ENCODE measurements at regions not wholly inside any gene's neighbourhood (a gene's known extent, or its start where the extent isn't known, plus 50 kb on each side); places are given as distances from the start of the nearest gene placed in this dataset.

DNA sequence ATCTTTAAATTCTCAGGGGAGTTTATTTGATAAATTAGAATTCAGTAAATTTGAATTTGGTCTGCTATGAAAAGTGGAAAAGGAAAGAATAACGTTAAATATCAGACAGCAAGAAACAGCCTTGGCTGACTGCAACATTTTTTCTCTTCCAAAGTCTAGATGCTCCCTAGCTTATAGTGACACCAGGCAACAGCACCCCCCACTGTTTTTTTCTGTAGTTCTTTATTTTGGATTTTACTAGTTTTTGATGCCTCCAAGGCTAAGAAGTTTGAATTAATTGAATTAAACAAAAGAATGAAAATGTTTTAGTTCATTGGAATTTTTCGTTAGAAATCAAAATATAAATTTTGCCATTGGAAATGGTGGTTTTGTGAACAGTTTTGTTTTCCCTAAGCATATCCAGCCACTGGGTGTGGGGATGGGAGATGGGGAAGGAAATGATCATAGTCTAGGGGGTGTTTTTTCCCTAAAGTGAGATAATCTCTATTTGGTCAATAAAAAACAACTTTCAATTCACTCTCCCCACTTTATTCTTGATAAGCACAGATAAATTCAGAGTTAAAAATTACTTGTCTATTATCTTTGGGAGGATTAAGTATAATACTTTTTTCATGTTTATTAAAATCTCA lies 199.3 kb upstream of the CD180 start:
- no peak for DNase-seq

DNA sequence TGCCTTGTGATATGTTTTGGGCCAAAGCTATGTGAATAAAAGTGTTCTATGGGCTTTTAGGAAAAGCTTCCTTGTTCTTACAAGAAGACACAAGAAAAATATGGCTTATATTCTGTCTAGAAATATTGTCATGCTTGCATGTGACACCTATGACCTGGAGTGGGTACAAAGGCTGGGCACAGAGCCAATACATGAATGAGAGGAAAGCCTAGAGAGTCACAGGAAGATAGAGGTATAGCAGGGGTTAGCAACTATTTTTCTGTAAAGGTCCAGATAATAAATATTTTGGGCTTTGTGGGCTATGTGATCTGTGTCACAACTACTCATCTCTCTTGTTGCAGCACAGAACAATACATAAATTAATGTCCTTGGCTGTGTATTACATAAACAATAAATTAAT lies 196.6 kb upstream of the CD180 start:
- no peak for DNase-seq

DNA sequence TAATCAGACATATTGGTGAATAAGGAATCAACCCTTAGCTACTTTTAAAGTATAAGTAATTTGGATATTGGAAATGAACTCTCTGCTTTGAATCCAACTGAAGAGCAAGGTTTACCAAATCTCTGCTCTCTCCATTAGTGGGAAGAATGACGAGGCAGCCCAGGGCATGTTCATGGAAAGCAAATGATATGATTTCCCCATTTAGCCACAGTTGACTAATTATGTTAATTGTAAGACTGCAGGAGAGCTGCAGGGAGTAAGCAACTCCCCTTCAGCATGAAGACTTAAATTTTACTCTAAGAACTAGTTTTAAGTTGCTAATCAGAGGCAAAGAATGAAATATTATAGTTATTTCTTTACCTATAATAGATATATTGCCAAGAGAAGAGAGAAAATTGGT lies 194.3 kb upstream of the CD180 start:
- DNase-seq, result no peak

DNA sequence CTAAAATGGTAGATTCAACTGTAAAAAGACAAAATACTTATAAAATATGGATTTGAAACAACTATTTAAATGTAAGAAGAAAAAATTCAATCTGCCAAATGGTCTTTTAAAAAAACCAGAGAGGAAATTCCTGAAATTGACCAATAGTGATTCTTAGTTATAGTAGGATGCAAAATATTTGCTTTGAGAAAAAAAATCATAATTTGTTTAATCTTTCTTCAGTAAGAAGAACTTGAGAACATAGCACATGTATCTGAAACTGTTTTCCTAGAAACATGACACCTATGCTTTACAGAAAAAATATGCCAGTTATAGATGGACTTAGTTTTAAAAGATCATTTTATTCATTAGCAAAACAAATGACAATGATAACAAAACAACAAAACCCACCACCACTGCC lies 186.9 kb upstream of the CD180 start:
- DNase-seq, result no peak

DNA sequence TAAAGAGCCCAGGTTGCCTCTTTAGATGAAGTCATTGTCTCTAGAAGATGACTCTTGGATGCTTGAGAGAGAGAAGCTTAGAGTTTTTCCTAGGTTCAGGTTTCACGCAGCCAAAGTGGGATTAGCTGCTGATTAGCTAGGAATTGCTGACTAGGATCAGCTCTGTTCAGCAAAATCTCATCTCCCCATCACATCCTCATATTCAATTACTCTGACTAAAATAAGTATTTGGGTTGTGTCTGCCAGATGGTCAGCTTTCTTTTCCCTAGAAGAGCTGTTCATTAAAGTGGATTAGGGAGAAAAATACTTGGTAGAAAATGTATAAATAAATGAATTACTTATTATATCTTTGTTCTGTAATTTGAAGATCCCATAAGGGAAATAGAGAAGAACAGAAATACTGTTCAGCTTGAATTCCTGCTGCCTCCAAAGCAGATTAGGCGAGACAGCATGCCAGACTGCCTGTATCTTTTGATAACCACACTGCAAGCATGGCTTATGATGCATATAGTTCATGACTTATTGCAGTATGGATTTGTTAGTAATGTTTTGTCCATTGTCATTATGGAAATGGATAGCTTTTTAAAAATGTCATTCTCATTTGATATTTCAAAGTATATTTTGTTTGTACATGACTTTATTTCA lies 184.8 kb upstream of the CD180 start:
- peak; percentile 76 for DNase-seq

DNA sequence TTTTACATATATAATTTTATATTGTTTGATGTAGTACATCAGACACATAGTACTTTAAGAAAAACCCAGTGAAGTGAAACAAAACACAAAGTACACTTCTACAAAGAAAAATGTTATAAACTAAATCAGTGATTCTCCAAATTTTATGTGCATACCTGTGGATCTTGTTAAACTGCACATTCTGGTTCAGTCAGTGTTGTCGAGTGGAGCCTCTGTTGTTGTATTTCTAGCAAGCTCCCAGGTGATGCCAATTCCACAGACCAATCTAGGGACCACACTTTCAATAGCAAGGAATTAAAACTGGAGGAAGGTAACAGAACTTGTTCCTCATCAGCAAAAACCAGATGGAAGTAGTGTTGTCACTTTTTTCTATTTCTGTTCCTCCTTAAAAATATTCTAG lies 183.8 kb upstream of the CD180 start:
- DNase-seq, result no peak

DNA sequence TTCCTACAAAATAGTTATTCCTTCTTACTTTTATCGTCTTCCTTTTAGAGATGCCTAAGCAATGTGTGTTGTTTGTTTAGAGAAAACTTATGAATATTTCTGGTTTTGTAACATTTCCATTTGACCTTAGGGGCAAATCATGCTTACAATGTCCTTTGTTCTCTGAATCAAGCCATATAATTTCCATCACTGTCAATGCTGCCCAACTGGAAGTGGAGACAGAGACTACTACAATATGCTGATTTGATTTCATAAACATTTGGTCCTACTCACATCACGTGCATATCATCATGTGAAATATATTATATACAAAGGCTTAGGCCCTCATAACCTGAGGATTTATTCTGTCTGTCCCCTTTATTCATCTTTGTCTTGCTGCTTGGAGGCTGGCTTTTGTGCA lies 183.2 kb upstream of the CD180 start:
- peak; percentile 69 for DNase-seq

DNA sequence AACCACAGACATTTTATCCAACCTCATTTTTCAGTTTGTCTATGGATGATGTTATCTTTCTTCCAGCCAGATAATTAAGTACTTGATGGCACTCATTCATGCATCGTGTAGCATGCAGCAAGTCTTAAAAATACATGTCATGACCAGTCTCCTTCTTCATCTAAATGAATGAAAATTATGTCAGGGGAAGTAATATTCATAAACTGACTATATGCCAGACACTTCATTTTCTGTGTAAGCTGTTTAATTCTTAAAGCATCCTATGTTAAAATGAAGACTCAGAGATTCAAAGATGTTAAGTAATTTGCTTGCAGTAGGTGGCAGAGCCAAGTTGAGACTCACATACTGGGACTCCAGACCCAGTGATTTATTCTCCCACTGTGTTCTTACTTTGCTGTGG lies 181.7 kb upstream of the CD180 start:
- DNase-seq, result peak; percentile 45

DNA sequence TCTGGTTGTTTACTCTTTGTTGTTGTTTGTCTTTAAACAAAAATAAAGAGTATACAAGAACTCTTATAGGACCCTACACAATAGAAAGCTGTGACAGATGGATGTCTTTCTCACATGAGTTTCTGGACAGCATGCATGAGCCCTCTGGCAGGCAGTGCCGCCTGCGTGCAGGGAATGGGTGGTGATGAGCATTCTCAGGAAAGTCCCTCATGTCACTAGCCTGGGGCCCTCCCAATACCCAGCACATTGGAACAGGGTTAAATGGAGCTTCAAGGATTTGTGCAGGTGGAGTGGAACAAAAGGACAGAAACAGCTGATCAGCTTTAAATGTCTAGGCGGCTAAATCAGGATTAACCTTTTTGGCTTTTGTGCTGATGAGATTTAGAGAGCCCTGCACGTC lies 181.0 kb upstream of the CD180 start:
- peak; percentile 64 for DNase-seq

DNA sequence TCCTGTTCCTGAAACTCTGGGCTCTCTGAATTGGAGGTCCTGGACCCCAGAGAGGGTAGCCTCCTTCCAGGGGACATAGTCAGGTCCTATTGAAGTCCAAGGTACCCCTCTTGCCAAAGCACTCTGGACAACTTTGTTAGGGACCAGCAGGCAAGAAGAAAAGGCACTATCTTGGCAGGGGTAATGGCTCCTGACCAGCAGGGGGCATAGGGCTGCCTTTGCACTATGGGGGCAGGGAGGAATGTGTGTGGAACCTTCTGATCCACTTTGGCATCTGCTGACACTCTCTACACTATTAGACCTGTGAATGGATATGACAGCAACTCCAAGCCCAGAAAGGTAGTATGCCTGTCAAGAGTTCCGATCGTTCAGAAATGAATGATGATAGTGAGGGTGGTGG lies 179.0 kb upstream of the CD180 start:
- DNase-seq, result no peak

DNA sequence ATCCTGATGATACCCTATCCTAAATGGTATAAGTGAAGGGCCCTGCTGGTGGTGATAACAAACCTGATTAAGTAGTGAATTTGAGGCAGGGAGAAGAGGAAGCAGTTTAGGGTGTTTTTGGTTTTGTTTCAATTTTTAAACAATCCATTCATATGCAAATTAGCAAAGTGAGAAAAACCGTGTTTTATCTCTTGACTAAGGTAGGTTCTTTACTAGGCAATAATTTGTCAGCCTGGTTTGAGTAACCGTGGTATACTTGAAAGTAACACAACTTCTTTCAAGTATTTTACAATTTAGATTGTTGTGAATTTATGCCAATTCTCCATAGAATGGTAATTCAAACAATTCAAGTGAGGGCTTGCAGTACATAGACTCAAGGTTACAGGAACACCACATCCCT lies 177.8 kb upstream of the CD180 start:
- no peak for DNase-seq

DNA sequence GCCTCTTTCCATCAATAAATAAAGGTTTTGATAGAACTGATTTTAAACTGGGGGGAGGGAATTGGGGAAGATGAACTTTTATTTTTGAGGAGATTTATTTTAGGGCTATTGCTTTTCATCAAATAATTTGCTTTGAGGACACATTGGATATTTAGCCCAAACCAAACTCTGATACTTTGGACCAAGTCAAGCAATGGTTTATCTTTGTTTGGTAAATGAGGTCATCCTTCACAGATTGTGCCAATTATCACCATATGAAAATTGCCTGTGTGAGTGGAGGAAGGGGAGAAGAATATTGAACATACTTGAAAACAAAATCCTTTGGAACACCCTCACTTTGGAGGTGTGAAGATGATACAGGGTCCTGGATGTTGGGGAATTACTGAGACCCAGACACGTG lies 176.9 kb upstream of the CD180 start:
- DNase-seq, result no peak

DNA sequence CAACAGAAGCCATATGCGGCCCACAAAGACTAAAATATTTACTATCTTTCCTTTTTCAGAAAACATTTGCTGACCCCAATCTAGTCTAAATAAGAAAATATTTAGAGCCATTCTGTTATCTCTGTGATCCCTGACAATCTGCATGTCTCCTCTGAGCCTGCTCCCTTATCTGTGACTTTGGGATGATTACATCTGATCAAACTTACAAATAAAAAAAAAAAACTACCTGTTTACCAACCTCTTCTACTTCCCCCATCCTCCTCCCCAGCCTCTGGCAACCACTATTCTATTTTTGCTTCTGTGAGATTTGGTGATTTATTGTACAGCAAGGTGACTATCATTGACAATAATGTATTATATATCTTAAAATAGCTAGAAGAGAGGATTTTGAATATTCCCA lies 176.3 kb upstream of the CD180 start:
- no peak for DNase-seq

DNA sequence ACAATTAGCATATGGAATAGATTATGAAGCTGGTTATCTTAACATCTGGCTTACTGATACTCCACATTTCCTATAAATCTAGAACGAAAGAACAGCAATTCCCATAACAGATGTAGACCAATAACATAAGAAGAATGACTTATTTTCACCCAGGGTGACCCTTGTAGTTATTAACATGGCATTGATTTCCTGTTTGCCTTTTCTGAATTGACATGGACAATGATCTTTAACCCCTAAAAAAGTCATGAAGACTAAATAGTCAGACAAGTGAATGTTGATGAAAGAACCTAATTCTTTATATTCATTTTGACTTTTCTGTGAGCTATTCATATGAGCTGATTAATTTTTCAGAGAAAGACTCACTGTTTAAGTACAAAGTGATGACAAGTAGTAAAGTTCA lies 175.3 kb upstream of the CD180 start:
- no peak for DNase-seq

DNA sequence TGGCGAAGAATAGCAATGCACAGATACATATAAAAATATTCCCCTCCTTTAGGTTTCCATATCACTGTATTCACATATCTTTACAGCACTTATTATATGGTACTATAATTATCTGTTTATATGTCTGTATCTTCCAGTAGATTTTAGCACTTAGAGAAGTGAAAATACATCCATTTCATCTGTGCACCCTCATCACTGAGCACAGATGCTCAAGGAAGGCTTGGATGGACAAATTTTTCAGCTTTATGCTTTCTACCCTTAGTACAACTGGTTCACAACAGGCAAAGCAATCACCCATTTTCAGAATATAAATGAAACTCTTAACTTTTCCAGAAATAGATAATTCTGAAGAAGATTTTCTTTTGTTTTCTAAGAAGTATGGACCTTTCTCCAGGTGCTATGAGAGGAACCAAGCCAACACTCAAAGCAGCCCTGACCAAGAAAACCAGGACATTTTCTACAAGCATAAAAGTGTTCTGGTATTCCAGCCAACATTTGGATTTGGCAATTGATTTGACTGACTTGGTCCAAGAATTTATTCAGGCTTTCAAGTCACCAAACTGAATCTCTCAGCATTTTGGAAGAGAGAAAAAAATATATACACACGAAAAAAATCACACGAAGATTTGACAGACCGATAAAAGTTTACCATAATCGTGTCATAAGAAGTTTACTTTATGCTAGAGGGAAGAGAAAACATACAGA lies 170.2 kb upstream of the CD180 start:
- DNase-seq, result no peak

DNA sequence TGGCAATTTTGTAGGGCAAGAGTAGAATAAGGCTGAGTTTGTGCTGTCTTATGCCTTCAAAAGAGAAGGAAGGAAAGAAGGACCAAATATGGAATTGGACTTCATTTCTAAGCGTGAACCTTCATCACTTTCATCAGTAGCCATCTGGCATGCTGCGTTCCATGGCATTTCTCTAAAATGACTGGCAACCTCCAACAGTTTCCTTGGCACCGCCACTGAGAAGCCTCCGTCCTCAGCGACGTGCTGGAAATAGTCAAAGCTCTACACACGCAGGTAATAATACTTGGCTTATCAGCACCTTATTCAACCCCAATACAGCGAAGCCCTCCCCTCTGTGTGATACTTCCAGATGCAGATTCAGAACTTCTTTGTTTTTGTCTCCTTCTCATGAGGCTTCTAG lies 169.7 kb upstream of the CD180 start:
- no peak for DNase-seq

DNA sequence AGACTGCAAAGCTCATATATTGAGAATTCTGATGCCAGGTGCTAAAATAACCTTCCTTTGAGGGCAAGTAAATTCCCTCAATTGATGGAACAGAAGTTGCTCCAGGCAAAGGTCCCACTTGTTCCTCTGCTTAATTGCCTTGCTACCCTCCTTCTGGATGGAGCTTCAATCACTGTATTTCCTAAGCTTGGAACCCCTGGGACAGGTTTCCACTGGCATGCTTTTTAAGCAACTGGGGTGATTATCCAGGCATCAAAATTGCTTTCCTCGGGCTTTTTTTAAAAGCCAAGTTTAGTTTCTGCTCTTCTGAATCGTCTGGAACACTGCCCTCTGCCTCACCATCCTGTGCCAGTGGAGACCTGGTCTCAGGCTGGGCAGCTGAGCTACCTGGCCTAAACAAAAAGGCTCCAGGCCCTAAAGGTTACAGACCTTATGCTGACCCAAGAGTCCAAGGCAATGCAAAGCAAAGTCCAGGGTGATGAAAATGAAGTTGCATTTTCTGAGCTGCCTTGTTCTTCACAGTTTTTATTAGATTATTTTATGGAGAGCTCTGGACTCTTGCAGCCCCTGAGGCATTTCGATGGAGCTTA lies 167.9 kb upstream of the CD180 start:
- no peak for DNase-seq

DNA sequence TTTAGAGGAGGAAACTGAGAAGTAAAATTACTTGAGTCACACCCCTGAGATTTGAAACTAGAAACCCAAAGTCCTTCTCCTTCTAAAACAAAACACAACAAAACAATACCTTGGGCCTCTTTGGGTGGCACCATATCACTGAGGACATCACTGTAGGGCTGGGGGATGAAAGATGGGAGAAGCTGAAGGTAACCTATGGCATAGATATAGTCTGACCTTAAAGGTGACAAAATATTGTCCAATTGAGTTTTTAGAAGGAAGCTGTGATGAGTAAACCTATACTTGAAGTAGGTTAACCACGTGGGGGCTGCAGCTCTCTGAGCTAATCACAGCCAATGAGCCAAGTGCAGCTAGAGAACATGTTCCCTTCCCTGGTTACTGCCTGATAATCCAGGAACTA lies 167.4 kb upstream of the CD180 start:
- DNase-seq, result no peak

DNA sequence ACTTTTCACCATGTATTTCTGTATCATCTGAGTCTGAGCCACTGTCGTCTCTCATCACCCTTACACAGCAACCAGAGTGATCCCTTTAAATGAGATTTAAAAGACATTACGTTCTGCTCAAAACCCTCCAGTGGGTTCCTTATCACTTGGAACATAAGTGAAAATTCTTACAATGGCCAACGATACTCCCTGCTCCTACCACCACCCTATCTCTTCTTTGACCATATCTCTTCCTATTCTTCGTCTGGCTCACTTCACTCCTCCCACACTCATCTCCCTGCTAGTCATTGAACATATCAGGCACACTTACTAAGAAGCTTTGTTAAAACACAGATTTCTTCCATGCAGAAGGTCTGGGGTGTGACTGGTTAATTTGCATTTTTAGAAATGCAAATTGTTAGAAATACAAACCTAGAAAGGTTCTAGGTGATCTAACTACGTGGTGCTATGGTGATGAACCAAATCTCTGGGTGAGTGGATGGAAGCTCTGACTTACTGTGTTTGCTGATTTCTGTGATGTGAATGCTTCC lies 166.6 kb upstream of the CD180 start:
- DNase-seq, result no peak

DNA sequence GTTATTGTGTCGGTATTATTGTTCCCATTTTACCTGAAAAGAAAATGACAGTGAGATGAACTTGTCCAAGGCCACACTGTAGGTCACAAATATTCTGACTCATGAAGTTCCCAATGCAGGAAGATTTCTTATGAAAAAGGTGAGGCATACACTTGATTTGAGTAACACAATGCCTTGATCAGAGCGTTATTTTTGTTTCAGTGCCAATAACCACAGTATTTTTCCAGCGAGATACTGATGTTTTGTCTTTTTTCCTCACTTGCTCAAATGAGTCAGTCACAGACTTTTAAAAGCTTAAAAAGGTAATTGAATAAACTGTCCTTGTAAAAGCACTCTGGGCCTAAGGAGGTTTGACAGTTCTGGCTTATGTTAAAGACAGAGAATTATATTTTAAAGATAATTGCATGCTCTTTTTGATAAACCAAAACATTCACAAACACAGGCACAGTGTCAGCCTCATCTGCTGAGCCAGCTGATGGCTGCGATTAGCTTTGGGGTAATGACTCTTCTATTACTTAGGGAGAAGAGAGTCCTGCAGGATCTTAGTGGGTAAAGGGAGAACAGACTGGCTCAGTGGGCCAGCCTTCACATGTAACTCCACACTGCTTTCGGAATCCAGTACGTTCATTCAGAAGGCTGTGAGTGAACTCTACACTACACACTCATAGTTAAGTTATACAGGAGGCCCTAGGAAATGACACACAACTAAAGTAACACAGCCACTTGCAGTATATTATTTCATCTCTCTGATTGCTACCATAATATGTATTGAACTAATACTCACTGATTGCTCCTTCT lies 165.5 kb upstream of the CD180 start:
- peak; percentile 31 for DNase-seq

DNA sequence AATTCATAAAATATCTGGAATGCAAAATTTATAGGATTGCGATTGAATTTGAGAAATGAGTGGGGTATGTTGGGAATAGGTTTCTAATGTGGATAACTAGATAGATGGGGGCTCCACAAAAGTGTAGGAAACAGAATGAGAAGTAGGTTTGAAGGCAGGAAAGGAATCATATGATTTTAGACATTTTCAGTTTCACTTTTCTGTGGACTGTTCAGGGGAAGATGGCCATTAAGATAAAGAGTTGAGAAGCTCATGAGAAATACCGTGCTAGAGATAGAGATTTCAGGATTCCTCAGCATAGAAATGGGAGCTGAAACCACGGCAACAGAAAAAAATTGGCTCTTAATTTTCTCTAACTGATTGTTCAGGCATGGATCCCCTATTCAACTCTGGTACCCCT lies 163.4 kb upstream of the CD180 start:
- no peak for DNase-seq

DNA sequence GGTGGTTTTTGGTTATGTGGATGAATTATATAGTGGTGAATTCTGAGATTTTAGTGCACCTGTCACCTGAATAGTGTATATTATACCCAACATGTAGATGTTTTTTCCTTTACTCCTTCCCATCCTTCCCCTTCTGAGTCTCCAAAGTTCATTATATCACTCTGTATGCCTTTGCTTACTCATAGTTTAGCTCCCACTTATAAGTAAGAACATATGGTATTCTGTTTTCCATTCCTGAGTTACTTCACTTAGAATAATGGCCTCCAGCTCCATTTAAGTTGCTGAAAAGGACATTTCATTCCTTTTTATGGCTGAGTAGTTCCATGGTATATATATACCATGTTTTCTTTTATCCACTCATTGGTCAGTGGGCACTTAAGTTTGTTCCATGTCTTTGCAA lies 161.6 kb upstream of the CD180 start:
- no peak for DNase-seq

DNA sequence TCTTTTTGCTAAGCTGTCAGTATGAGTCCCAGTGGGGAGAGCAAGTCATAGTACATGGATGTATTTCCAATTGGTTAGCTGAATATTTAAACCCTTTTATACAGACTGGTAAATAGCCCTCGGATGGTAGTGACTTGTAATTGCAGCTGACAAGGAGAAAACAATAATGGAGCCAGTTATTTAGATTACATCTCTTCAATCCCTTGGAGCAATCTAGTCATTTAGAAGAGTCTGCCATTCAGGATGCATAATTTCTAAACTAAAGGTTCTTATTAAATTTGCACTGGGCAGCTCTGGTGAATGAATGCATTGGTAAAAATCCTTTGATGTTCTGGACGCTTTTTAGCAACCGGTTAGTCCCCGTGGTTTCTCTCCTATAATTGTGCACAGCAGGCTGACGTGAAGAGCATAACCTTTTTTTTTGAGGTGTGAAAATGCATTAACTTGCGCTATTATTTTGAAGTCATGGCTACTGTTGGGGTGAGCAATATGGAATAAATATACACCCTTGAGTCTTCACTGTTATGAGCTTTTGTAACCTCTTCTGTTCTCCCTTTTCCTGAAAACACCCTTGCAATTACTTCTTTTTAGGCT lies 158.6 kb upstream of the CD180 start:
- no peak for DNase-seq
